Memory B cell (primary cell): ENCODE measurements at regions not wholly inside any gene's neighbourhood (a gene's known extent, or its start where the extent isn't known, plus 50 kb on each side); places are given as distances from the start of the nearest gene placed in this dataset.

Experiments used
- ATAC-seq: fragments of 150-1000 bp; cut with Tn5 transposase; 2 replicates; pipeline ENCODE4 v1.10.0; 2021; ENCODE audit warnings: low read depth, mild to moderate bottlenecking, moderate library complexity
- DNase-seq, 2 donors: peaks; one replicate each; pipeline ENCODE4 v3.0.0; 2022; ENCODE audit warnings: low spot score in 2 of 2
- H3K27ac Mint-ChIP-seq: one replicate; pipeline ENCODE4 v1.8.0; 2022; ENCODE audit warnings: mild to moderate bottlenecking, moderate library complexity, mixed read lengths
- H3K27me3 Mint-ChIP-seq: one replicate; pipeline ENCODE4 v1.8.0; 2022; ENCODE audit warnings: mixed read lengths
- H3K36me3 Mint-ChIP-seq: one replicate; pipeline ENCODE4 v1.8.0; 2022; ENCODE audit warnings: mild to moderate bottlenecking, mixed read lengths
- H3K4me1 Mint-ChIP-seq: one replicate; pipeline ENCODE4 v1.8.0; 2022; ENCODE audit warnings: mixed read lengths
- H3K4me3 Mint-ChIP-seq: one replicate; pipeline ENCODE4 v1.8.0; 2022; ENCODE audit warnings: mild to moderate bottlenecking, moderate library complexity, mixed read lengths
- H3K9me3 Mint-ChIP-seq: one replicate; pipeline ENCODE4 v1.8.0; 2022; ENCODE audit warnings: mixed read lengths

GRCh38 chr12:89263900-89264299, 88.4 kb downstream of the DUSP6 start:
- no peaks in the 10 kb centered on the region for H3K9me3 Mint-ChIP-seq
- no peak for ATAC-seq
- H3K4me3 Mint-ChIP-seq = no peak overlapping the region
- H3K4me1 Mint-ChIP-seq = no peaks in the 10 kb centered on the region
- no peaks in the 10 kb centered on the region for H3K36me3 Mint-ChIP-seq
- no peaks in the 10 kb centered on the region for H3K27me3 Mint-ChIP-seq
- no peak overlapping the region for H3K27ac Mint-ChIP-seq
- no peak for DNase-seq

DNA sequence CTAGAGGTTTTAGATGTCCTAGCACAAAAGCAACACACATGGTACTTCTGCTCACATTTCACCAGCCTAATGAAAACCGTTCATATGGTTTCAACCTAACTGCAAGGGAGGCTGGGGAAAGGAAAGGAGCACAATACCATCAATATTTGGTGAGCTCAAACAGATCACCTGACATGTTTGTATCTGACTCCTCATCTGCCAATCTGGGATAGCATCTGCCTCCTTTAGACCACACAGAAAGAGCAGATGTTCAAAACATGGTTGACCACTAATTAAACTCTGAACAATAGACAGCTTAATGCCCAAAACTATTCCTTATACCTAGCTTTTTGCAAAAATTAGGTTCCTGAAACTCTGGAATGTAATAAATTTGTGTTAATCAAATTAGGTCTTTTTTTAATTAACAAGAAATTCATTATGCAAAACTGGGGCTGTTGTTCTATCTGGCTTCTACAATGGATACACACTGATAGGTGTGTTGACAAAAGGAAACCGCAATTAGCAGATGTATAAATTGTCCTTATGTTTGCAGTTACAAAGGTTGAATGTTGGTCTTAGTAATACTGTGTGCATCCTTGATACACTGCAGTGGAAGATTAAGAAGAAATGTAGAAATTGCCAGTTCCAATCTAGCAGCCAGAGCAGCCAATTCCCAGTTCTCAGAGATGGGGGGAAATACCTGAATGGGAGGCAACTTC, 89.3 kb downstream of the DUSP6 start:
- H3K36me3 Mint-ChIP-seq = no peaks in the 10 kb centered on the region
- no peak for ATAC-seq

DNA sequence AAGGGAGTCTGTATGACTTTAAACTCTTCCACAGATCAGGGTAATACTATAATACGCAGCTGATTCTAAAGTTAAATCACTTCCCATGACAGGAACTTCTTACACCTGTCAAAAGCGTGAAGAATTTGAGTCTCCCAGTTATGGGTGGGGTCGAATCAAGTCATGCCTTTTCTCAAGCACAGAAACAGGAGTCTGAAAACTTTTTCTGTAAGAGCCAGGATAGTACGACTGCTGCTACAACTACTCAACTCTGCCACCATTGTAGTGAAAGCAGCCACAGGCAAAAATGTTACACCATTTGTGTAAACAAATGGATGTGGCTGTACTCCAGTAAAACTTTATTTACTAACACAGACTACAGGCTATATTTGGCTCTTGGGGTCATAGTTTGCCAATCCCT, 90.3 kb downstream of the DUSP6 start:
- no peak for DNase-seq
- H3K4me1 Mint-ChIP-seq = no peaks in the 10 kb centered on the region

More for the DNA sequence above, 89.3 kb downstream of the DUSP6 start:
- Mint-ChIP-seq H3K9me3 (no peaks in the 10 kb centered on the region), H3K4me3 (no peak overlapping the region), H3K27me3 (no peaks in the 10 kb centered on the region), H3K4me1 (no peaks in the 10 kb centered on the region), H3K27ac (no peak overlapping the region)
- no peak for DNase-seq

GRCh38 chr12:89260841-89261637, 91.3 kb downstream of the DUSP6 start:
- Mint-ChIP-seq H3K4me3 (no peak overlapping the region), H3K9me3 (no peaks in the 10 kb centered on the region), H3K27ac (no peak overlapping the region), H3K36me3 (no peaks in the 10 kb centered on the region), H3K27me3 (no peaks in the 10 kb centered on the region), H3K4me1 (no peaks in the 10 kb centered on the region)
- DNase-seq (no peak), ATAC-seq (no peak)

More for the DNA sequence above, 90.3 kb downstream of the DUSP6 start:
- Mint-ChIP-seq H3K36me3 (no peaks in the 10 kb centered on the region), H3K4me3 (no peak overlapping the region), H3K27ac (no peak overlapping the region), H3K27me3 (no peaks in the 10 kb centered on the region), H3K9me3 (no peaks in the 10 kb centered on the region)
- no peak for ATAC-seq

DNA sequence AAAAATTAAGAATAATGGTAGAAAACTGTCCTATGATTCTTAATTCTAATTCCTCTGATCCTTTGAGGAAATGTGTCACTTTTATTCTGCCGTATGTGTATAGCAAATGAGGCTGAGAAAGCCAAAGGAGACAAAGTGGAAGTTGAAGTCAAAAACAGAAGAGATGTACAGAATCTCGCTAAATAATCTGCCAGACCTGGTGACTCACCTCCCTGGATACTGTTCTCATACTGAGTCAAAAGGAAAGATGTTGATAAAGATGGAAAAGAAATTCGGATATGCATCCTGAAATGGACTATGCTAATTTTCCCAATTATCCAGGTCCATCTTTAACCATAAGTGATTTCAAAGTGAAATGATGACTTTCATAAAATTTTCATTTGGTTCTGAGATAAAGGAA, 92.5 kb downstream of the DUSP6 start:
- H3K27ac Mint-ChIP-seq = no peak overlapping the region
- H3K9me3 Mint-ChIP-seq = no peaks in the 10 kb centered on the region
- H3K4me1 Mint-ChIP-seq = no peaks in the 10 kb centered on the region
- no peaks in the 10 kb centered on the region for H3K36me3 Mint-ChIP-seq
- no peak for ATAC-seq
- DNase-seq = no peak
- H3K4me3 Mint-ChIP-seq = no peak overlapping the region
- H3K27me3 Mint-ChIP-seq = no peaks in the 10 kb centered on the region

GRCh38 chr12:89258240-89258969, 93.9 kb downstream of the DUSP6 start:
- no peaks in the 10 kb centered on the region for H3K36me3 Mint-ChIP-seq
- no peak overlapping the region for H3K27ac Mint-ChIP-seq
- DNase-seq (no peak), ATAC-seq (no peak)
- H3K4me3 Mint-ChIP-seq = no peak overlapping the region
- no peaks in the 10 kb centered on the region for H3K9me3 Mint-ChIP-seq
- H3K4me1 Mint-ChIP-seq = no peaks in the 10 kb centered on the region
- no peaks in the 10 kb centered on the region for H3K27me3 Mint-ChIP-seq

DNA sequence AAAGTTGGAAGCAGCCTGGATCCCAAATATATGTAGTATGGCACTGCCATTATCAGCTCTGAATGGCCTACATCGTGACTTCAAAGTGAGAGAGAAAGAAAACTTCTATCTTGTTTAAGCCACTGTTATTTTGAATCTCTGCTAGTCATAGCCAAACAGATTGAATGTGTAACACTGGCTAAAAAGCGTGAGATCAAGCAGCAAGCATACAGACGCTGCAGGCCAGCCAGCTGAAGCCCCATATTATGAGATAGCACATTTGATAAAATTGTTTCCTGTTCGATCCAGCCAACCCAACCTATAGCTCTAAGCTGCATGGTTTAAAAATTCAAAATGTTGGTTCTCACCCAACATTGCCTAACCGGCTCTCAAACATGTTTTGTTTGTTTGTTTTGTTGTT, 95.0 kb downstream of the DUSP6 start:
- ATAC-seq (no peak), DNase-seq (no peak)
- no peaks in the 10 kb centered on the region for H3K27me3 Mint-ChIP-seq
- no peaks in the 10 kb centered on the region for H3K4me1 Mint-ChIP-seq
- H3K27ac Mint-ChIP-seq = no peak overlapping the region
- H3K4me3 Mint-ChIP-seq = no peak overlapping the region
- H3K9me3 Mint-ChIP-seq = no peaks in the 10 kb centered on the region
- H3K36me3 Mint-ChIP-seq = no peaks in the 10 kb centered on the region

DNA sequence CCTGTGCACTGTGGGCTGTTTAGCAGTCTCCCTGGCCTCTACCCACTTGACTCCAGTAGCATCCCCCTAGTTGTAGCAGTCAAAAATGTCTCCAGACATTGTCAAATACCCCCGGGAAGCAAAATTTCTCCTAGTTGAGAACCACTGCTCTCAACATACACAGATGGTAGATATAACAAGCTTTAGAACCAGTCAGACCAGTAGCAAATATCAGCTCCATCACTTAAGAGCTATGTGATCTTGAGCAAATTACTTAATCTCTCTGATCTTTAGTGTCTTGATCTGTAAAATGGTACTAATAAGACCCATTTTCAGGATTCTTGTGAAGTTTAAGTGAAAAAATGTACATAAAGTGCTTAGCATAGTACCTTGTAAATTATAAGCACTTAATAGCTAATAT, 96.2 kb downstream of the DUSP6 start:
- Mint-ChIP-seq H3K27ac (no peak overlapping the region), H3K4me3 (no peak overlapping the region), H3K9me3 (no peaks in the 10 kb centered on the region), H3K27me3 (no peaks in the 10 kb centered on the region), H3K36me3 (no peaks in the 10 kb centered on the region), H3K4me1 (no peaks in the 10 kb centered on the region)
- DNase-seq (no peak), ATAC-seq (no peak)

GRCh38 chr12:89253488-89253887, 98.8 kb downstream of the DUSP6 start:
- Mint-ChIP-seq H3K36me3 (no peaks in the 10 kb centered on the region), H3K27me3 (no peaks in the 10 kb centered on the region), H3K9me3 (no peaks in the 10 kb centered on the region), H3K4me1 (no peaks in the 10 kb centered on the region), H3K27ac (no peak overlapping the region), H3K4me3 (no peak overlapping the region)
- no peak for DNase-seq
- ATAC-seq = no peak

GRCh38 chr12:89252284-89252683, 100.0 kb downstream of the DUSP6 start:
- ATAC-seq (no peak), DNase-seq (no peak)
- no peaks in the 10 kb centered on the region for H3K36me3 Mint-ChIP-seq
- no peak overlapping the region for H3K4me3 Mint-ChIP-seq
- H3K27ac Mint-ChIP-seq = no peak overlapping the region
- no peaks in the 10 kb centered on the region for H3K9me3 Mint-ChIP-seq
- H3K27me3 Mint-ChIP-seq = peaks cover 3% of the 10 kb centered on the region
- no peaks in the 10 kb centered on the region for H3K4me1 Mint-ChIP-seq

- ATAC-seq (no peak), DNase-seq (no peak)
- no peak overlapping the region for H3K4me3 Mint-ChIP-seq
- H3K4me1 Mint-ChIP-seq = no peaks in the 10 kb centered on the region
- peaks cover 3% of the 10 kb centered on the region for H3K27me3 Mint-ChIP-seq
- H3K9me3 Mint-ChIP-seq = no peaks in the 10 kb centered on the region
- H3K27ac Mint-ChIP-seq = no peak overlapping the region
- no peaks in the 10 kb centered on the region for H3K36me3 Mint-ChIP-seq
Measured at GRCh38 chr12:89251342-89252271, 100.7 kb downstream of the DUSP6 start.

GRCh38 chr12:89250636-89251035, 101.7 kb downstream of the DUSP6 start:
- no peak for ATAC-seq

DNA sequence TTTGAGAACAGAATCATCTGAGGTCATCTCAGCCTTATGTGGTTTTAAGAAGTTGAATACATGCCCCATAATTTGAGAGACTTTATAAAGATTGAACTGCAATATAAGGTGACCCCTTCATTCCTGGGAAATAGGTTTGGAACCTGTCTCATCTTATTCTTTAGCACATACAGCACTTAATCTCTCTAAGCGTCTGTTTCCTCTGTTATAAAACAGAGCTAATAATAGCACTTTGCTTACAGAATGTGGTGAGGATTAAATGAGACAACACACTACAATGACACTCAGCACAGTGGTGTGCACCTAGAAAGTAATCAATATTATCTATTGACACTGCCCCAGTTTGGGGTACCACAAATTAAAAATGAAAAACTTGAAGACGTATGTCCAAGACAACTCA, 102.1 kb downstream of the DUSP6 start:
- peaks cover 2% of the 10 kb centered on the region for H3K4me1 Mint-ChIP-seq

More at GRCh38 chr12:89250636-89251035, 101.7 kb downstream of the DUSP6 start:
- Mint-ChIP-seq H3K9me3 (no peaks in the 10 kb centered on the region), H3K27ac (no peak overlapping the region), H3K27me3 (peaks cover 3% of the 10 kb centered on the region), H3K36me3 (no peaks in the 10 kb centered on the region), H3K4me1 (no peaks in the 10 kb centered on the region), H3K4me3 (no peak overlapping the region)
- DNase-seq = no peak

More for the DNA sequence above, 102.1 kb downstream of the DUSP6 start:
- H3K27ac Mint-ChIP-seq = no peak overlapping the region
- H3K36me3 Mint-ChIP-seq = no peaks in the 10 kb centered on the region
- no peak for DNase-seq
- no peak overlapping the region for H3K4me3 Mint-ChIP-seq
- no peaks in the 10 kb centered on the region for H3K9me3 Mint-ChIP-seq
- H3K27me3 Mint-ChIP-seq = peaks cover 4% of the 10 kb centered on the region
- no peak for ATAC-seq
